ENCODE measurements at regions not wholly inside any gene's neighbourhood (a gene's known extent, or its start where the extent isn't known, plus 50 kb on each side); places are given as distances from the start of the nearest gene placed in this dataset.
"Not testable (repeated sequence)": the region's sequence is repeated elsewhere in the genome, so short reads cannot be mapped to it uniquely, and the experiment has no call there.

DNA sequence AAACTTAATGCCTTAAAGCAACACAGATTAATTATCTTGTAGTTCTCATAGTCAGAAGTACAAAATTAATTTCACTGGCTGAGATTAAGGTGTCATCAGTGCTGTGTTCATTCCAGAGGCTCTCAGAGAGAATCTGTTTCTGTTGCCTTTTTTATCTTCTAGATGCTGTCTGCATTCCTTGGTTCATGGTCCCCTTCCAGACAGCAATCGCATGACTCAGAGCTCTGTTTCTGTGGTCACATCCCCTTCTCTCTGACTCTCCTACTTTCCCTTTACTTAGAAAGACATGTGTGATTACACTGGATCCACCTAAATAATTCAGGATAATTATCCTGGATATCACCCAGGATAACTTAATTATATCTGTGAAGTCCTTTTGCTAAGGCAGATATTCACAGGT, 148.6 kb downstream of the MAIP1 start:
- DNase-seq: no peak

DNA sequence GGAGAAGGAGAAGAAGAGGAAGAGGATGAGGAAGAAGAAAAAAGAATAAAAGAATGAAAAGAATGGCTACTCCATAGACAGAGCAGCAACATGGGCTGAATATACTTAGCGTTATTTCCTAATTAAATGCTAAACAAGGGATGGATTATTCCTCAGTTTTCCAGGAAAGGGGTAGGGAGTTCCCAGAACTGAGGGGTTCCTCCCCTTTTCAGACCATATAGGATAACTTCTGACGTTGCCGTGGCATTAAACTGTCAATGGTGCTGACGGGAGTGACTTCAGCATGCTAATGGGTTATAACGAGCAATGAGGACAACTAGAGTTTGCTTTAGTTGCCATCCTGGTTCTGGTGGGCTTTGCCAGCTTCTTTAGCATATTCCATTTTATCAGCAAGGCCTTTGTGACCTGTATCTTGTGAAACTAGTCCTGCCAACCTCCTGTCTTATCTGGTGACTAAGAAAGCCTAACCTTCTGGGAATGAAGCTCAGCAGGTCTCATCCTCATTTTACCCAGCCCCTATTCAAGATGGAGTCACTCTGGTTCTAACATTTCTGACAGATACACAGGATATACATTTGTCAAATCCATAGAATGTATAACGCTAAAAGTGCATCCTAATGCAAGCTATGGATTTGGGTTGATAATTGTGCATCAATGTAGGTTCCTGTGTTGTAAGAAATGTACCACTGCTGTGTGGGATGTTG, 152.3 kb downstream of the MAIP1 start:
- no peak for DNase-seq

DNA sequence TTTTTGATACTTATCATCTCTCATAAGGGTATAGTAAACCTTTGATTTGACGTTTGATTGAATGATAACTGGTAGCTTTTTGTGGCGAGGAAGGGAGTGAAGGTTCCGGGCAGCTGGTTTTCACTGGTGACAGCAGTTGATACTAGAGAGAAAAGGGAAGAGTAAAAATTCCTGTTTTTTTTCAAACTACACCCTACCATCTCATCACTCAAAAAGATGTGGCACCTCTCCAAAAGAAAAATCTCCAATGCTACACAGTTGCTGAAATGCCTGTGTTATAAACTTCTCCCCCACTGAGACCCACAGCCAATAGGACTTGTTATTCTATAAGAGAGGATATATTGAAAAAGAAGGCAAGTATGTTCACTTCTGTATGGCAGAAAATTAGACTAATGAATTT, 154.0 kb downstream of the MAIP1 start:
- DNase-seq: no peak

GRCh38 chr2:200110381-200110780, 155.0 kb downstream of the MAIP1 start:
- no peak for DNase-seq

- not testable (repeated sequence) for DNase-seq
These were observed 157.8 kb downstream of the MAIP1 start for GRCh38 chr2:200113016-200113799.

GRCh38 chr2:200119236-200119635, 163.9 kb downstream of the MAIP1 start:
- DNase-seq: no peak

DNA sequence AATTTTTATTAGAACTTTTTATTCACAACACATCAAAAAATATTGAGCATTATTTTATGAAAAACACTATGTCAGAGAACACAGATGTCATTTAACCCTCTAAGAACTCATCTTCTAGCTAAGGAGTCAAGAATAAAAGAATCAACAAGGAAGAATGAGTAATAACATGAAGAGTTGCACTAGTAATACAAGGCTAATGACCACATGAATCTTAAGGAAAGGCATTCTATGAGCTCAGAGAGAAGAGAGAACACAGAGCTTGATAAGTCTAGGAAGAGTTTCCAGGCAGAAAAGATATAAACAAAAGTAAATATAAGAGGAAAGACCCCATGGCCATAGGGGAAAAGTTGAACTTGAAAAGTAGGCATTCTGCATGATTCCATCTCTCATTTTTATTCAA, 166.5 kb downstream of the MAIP1 start:
- DNase-seq: no peak

DNA sequence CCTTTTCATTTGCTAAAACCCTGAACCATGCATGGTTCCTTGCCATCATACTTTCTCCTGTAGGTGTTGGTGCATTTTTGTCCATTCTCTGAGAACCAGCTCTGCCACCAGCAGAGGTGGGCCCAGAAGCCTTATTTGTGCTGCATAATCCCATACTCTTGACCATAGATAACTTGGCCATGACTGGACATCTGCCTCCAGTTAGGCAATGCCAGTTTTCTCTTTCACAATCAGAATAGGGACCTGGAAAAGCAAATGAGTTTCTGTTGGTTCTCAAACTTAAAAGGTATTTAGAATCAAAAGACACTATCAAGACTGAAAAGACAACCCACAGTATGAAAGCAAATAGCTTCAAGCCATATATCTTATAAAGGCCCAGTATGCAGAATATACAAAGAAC, 167.3 kb downstream of the MAIP1 start:
- DNase-seq: no peak

- DNase-seq: not testable (repeated sequence)
These were observed 169.4 kb downstream of the MAIP1 start for GRCh38 chr2:200124665-200125368.

DNA sequence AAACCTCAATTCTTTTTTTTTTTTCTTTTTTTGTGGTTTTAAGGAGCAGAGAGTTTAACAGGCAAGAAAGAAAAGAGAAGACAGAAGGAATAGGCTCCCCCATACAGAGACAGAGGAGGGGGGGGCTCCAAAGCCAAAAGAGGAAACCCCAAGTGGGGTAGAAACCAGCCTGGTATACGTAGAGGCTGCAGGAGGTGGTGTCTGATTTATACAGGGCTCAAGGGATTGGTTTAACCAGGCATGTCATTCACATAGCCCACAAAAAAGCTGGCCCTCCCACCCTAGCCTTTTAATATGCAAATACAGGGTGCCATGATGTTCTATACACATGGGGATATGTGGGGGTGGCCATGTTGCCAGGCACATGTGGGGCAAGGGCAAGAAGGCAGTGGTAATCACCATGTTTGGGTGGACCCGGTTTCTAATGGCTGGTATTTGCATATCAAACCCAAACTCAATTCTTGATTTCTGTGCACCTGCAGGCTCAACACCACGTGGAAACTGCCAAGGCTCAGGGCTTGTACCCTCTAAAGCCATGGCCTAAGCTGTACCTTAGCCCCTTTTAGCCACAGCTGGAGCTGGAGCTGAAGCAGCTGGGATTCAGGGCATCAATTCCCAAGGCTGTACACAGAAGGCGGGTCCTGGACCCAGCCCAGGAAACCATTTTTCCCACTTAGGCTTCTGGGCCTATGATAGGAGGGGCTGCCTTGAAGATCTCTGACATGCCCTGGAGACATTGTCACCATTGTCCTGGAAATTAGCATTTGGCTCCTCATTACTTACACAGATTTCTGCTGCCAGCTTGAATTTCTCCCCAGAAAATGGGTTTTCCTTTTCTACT, 170.3 kb downstream of the MAIP1 start:
- DNase-seq: no peak

DNA sequence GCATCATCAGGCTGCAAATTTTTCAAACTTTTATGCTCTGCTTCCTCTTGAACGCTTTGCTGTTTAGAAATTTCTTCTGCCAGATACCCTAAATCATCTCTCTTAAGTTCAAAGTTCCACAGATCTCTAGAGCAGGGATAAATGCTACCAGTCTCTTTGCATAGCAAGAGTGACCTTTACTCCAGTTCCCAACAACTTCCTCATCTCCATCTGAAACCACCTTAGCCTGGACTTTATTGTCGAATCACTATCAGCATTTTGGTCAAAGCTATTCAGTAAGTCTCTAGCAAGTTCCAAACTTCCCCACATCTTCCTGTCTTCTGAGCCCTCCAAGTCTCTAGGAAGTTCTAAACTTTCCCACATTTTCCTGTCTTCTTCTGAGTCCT, 170.9 kb downstream of the MAIP1 start:
- DNase-seq: not testable (repeated sequence)

DNA sequence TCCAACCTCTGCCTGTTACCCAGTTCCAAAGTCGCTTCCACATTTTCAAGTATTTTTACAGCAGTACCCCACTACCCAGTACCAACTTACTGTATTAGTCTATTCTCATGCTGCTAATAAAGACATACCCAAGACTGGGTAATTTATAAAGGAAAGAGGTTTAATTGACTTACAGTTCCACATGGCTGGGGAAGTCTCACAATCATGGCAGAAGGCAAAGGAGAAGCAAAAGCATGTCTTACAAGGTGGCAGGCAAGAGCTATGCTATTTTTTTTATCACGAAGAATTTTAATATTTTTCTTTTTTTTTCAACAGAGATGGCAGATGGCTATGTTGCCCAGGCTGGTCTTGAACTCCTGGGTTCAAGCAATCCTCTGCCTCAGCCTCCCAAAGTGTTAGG, 171.3 kb downstream of the MAIP1 start:
- DNase-seq: not testable (repeated sequence)

DNA sequence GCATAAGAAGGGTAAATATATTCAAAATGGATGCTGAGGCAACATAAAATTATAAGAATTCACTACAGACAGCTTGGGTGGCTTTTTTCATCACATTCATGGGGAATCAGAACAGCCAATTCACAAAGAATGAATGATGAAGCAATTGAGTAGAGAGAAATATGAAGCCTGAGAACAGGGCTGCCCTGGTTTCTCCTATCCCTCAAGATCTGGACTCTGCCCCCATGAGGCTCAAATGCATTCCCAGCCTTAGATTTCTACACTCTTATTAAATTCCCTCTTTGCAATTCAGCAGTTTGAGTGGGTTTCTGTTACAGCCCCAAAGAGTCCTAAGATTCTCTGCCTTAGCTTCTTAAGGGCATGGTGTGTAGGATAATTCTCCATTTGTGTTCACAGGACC, 172.5 kb downstream of the MAIP1 start:
- DNase-seq: no peak

- DNase-seq: no peak
These were observed 172.9 kb downstream of the MAIP1 start for GRCh38 chr2:200128296-200128695.

DNA sequence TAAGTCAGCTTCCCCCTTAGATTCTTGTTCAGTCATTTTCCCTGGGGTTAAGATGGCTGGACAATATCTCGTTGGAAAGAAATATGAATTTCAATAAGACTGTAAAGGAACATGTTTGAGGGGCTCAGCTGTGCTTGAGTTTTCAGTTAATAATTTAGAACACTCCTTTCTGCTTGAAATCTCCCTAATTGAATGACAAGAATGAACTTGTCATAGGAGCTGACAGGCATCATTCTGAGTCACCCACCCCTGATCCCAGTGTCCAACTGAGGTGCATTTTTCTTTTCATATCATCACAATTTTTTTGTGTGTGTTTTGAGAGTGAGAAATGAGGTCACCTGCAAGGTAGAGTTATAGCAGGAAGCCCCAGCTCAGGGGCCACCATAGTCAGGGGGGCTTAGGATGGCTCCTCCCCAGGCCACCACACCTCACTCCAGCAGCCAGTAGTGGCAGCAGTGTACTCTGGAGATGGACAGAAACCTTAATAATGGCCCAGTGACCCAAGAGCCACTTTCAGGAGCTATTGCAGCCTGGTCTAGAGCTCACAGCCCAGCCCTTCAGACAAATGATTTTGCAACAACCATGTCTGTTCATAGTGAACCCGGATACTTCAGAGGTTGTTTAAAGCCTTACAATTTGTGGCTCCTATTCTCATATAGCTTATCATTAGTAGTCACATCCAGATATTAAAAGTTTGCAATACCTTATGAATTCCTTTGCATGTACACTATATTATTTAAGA, 174.5 kb downstream of the MAIP1 start:
- DNase-seq: no peak

- DNase-seq: no peak
These were observed 175.4 kb downstream of the MAIP1 start for GRCh38 chr2:200130762-200131166.

DNA sequence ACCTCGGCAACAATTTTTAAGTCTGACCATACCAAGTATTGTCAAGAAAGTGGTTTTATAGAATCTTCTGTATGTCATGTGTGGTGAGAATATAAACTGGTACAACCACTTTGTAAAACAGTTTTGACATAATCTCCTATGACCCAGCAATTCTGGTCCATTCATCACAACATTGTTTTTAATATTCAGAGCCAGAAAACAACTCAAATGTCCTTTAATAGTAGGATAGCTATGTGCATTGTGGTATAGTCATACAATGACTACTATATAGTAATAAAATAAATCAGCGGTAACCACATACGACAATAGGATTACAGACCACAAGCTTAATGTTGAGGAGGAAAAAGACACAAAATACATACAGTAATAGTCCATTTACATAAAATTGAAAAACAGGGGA, 175.2 kb upstream of the SPATS2L start:
- no peak for DNase-seq

DNA sequence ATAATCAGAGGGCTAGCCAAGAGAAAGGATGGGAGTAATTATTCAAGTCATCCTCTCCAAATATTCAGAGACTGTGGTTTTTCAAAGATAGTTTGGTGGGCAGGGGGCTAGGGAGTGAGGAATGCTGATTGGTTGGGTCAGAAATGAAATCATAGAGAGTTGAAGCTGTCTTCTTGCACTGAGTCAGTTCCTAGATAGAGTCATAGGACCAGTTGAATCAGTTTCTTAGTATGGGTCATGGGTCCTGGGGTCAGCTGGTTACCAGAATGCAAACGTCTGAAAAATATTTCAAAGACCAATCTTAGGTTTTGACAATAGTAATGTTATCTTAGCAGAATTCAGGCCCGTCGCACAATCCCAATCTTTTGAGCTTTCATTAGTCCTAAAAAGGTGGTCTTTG, 171.4 kb upstream of the SPATS2L start:
- no peak for DNase-seq

GRCh38 chr2:200136655-200137054, 169.8 kb upstream of the SPATS2L start:
- DNase-seq: no peak

GRCh38 chr2:200137271-200137670, 169.2 kb upstream of the SPATS2L start:
- no peak for DNase-seq

DNA sequence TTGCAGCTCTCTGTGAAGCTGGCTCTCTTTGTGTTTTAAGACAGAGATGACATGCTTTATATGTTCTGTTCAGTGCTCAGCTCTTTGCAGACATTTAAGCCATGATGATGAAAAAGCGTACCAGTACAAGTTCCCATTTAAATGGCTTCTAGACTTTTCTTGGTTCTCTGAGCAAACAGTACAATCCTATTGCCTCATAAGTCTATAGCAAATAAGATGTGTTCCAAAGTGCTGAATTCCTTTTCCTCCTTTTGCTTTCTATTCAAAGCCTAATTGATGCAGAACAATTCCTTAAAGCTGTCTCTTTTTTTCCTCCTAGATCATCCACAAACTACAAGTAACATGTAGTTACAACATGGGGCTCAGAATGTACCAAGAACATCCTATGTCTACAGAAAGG, 168.8 kb upstream of the SPATS2L start:
- no peak for DNase-seq

All from CD4-positive, alpha-beta T cell treated with Interleukin-17A for 1 hour (primary cell).